ENCODE measurements at regions not wholly inside any gene's neighbourhood (a gene's known extent, or its start where the extent isn't known, plus 50 kb on each side); places are given as distances from the start of the nearest gene placed in this dataset.

- TF ChIP-seq CTCF (conservative IDR thresholded peaks at IDR 0.05 in 1 of 2, IDR thresholded peaks at IDR 0.05 in 1 of 2; ENCODE audit: extremely low read depth in 1 of 2, insufficient read depth in 1 of 2, low read depth in 1 of 2, low read length in 2 of 2) (no peak), EZH2 (IDR thresholded peaks at IDR 0.05; ENCODE audit: borderline replicate concordance, low read length) (no peak)
These were observed 166.3 kb upstream of the KIF2A start for GRCh38 chr5:62139741-62140140.
